ENCODE measurements at regions not wholly inside any gene's neighbourhood (a gene's known extent, or its start where the extent isn't known, plus 50 kb on each side); places are given as distances from the start of the nearest gene placed in this dataset.

- TF ChIP-seq KDM2B (CRISPR knock-in tag; IDR thresholded peaks at IDR 0.05), result no peak
- TF ChIP-seq HNRNPH1 (optimal IDR thresholded peaks at IDR 0.05; ENCODE audit: low read depth, low read length), result no peak
- no peak for TF ChIP-seq TCF3 (CRISPR knock-in tag; IDR thresholded peaks at IDR 0.05)
- TF ChIP-seq PCBP1 (IDR thresholded peaks at IDR 0.05; ENCODE audit: low read depth, low read length, poor library complexity, severe bottlenecking), result no peak
- no peak for TF ChIP-seq BRD9 (IDR thresholded peaks at IDR 0.05; ENCODE audit: low read depth, partially characterized antibody)
- TF ChIP-seq, protein P1, sequence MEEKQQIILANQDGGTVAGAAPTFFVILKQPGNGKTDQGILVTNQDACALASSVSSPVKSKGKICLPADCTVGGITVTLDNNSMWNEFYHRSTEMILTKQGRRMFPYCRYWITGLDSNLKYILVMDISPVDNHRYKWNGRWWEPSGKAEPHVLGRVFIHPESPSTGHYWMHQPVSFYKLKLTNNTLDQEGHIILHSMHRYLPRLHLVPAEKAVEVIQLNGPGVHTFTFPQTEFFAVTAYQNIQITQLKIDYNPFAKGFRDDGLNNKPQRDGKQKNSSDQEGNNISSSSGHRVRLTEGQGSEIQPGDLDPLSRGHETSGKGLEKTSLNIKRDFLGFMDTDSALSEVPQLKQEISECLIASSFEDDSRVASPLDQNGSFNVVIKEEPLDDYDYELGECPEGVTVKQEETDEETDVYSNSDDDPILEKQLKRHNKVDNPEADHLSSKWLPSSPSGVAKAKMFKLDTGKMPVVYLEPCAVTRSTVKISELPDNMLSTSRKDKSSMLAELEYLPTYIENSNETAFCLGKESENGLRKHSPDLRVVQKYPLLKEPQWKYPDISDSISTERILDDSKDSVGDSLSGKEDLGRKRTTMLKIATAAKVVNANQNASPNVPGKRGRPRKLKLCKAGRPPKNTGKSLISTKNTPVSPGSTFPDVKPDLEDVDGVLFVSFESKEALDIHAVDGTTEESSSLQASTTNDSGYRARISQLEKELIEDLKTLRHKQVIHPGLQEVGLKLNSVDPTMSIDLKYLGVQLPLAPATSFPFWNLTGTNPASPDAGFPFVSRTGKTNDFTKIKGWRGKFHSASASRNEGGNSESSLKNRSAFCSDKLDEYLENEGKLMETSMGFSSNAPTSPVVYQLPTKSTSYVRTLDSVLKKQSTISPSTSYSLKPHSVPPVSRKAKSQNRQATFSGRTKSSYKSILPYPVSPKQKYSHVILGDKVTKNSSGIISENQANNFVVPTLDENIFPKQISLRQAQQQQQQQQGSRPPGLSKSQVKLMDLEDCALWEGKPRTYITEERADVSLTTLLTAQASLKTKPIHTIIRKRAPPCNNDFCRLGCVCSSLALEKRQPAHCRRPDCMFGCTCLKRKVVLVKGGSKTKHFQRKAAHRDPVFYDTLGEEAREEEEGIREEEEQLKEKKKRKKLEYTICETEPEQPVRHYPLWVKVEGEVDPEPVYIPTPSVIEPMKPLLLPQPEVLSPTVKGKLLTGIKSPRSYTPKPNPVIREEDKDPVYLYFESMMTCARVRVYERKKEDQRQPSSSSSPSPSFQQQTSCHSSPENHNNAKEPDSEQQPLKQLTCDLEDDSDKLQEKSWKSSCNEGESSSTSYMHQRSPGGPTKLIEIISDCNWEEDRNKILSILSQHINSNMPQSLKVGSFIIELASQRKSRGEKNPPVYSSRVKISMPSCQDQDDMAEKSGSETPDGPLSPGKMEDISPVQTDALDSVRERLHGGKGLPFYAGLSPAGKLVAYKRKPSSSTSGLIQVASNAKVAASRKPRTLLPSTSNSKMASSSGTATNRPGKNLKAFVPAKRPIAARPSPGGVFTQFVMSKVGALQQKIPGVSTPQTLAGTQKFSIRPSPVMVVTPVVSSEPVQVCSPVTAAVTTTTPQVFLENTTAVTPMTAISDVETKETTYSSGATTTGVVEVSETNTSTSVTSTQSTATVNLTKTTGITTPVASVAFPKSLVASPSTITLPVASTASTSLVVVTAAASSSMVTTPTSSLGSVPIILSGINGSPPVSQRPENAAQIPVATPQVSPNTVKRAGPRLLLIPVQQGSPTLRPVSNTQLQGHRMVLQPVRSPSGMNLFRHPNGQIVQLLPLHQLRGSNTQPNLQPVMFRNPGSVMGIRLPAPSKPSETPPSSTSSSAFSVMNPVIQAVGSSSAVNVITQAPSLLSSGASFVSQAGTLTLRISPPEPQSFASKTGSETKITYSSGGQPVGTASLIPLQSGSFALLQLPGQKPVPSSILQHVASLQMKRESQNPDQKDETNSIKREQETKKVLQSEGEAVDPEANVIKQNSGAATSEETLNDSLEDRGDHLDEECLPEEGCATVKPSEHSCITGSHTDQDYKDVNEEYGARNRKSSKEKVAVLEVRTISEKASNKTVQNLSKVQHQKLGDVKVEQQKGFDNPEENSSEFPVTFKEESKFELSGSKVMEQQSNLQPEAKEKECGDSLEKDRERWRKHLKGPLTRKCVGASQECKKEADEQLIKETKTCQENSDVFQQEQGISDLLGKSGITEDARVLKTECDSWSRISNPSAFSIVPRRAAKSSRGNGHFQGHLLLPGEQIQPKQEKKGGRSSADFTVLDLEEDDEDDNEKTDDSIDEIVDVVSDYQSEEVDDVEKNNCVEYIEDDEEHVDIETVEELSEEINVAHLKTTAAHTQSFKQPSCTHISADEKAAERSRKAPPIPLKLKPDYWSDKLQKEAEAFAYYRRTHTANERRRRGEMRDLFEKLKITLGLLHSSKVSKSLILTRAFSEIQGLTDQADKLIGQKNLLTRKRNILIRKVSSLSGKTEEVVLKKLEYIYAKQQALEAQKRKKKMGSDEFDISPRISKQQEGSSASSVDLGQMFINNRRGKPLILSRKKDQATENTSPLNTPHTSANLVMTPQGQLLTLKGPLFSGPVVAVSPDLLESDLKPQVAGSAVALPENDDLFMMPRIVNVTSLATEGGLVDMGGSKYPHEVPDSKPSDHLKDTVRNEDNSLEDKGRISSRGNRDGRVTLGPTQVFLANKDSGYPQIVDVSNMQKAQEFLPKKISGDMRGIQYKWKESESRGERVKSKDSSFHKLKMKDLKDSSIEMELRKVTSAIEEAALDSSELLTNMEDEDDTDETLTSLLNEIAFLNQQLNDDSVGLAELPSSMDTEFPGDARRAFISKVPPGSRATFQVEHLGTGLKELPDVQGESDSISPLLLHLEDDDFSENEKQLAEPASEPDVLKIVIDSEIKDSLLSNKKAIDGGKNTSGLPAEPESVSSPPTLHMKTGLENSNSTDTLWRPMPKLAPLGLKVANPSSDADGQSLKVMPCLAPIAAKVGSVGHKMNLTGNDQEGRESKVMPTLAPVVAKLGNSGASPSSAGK (IDR thresholded peaks at IDR 0.05), result no peak
- no peak for TF ChIP-seq BRF2 (IDR thresholded peaks at IDR 0.05; ENCODE audit: borderline replicate concordance, insufficient read depth, insufficient read length)
- no peak for TF ChIP-seq HDAC1 (IDR thresholded peaks at IDR 0.05)
- TF ChIP-seq NCOA4 (IDR thresholded peaks at IDR 0.05; ENCODE audit: partially characterized antibody), result no peak
- no peak for TF ChIP-seq MYNN (IDR thresholded peaks at IDR 0.05)
- TF ChIP-seq MYNN (CRISPR knock-in tag; IDR thresholded peaks at IDR 0.05), result no peak
- TF ChIP-seq ZNF134 (CRISPR knock-in tag; conservative IDR thresholded peaks at IDR 0.05), result no peak
- TF ChIP-seq, protein P2, sequence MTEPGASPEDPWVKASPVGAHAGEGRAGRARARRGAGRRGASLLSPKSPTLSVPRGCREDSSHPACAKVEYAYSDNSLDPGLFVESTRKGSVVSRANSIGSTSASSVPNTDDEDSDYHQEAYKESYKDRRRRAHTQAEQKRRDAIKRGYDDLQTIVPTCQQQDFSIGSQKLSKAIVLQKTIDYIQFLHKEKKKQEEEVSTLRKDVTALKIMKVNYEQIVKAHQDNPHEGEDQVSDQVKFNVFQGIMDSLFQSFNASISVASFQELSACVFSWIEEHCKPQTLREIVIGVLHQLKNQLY (CRISPR knock-in tag; conservative IDR thresholded peaks at IDR 0.05), result no peak
- no peak for TF ChIP-seq ZZZ3 (IDR thresholded peaks at IDR 0.05)
- no peak for TF ChIP-seq KLF6 (CRISPR knock-in tag; IDR thresholded peaks at IDR 0.05; ENCODE audit: borderline replicate concordance)
Measured at GRCh38 chr10:26624006-26624405, 73.5 kb upstream of the PDSS1 start.

Data from K562 (cell line).